ENCODE measurements at regions not wholly inside any gene's neighbourhood (a gene's known extent, or its start where the extent isn't known, plus 50 kb on each side); places are given as distances from the start of the nearest gene placed in this dataset.

DNA sequence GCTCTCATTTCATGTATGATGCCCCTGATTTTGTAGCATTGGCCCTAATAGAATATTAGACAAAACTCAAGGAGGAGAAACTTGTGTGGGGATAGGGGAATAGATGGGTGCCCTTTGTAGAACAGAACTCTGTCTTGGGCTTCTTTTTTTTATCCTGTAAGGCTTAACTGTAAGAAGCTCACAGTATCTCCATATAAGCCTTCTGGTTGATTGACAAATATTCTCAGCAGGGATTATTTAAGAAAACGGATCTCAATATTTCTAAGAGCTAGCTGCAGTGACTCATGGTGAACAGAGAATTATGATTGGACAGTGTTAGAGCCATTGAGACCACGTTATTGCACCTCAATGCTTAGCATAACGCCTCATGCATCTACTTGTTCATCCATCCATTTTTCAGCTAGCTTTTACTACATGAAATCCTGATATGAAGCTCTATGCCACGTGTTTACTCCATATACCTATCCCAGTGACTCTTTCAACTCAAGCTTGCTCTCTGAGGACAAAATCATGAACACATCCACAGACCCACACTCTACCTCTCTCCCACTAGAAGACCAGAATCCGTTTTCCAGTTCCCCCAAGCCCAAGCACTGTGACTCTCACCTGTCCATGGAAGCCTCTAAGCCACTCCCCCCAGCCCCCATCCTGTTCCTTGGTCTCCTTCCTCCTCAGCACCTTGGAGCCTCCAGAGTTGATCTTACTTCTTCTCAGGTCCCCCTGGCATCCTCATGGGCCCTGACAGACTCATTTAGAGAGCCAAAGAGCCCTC lies 99.2 kb downstream of the BCL2L11 start:
- no peak for TF ChIP-seq CTCF (IDR thresholded peaks at IDR 0.05)
- TF ChIP-seq REST (IDR thresholded peaks at IDR 0.05; ENCODE audit: insufficient read depth in 1 of 2, low read depth in 2 of 2, low read length in 1 of 2): no peak
- no peak for TF ChIP-seq SIN3A (IDR thresholded peaks at IDR 0.05; ENCODE audit: borderline replicate concordance, insufficient read depth, low read depth, low read length)
- no peak for TF ChIP-seq POLR2AphosphoS5 (IDR thresholded peaks at IDR 0.05; ENCODE audit: low read depth, low read length)
- TF ChIP-seq TCF7L2 (IDR thresholded peaks at IDR 0.05; ENCODE audit: low read depth, low read length): no peak
